Endothelial cell (in vitro differentiated cells): ENCODE measurements at regions not wholly inside any gene's neighbourhood (a gene's known extent, or its start where the extent isn't known, plus 50 kb on each side); places are given as distances from the start of the nearest gene placed in this dataset.

Experiments
- DNase-seq: peaks from one replicate; pipeline ENCODE4 v3.0.0; 2021; ENCODE audit warnings: low spot score
- H3K27ac Mint-ChIP-seq: one replicate; pipeline ENCODE4 v1.8.0; 2021; ENCODE audit warnings: mixed read lengths, inconsistent platforms; ENCODE audit not compliant: unreplicated experiment
- H3K27me3 Mint-ChIP-seq: one replicate; pipeline ENCODE4 v1.8.0; 2021; ENCODE audit warnings: mild to moderate bottlenecking, moderate library complexity, mixed read lengths, inconsistent platforms; ENCODE audit not compliant: unreplicated experiment
- H3K36me3 Mint-ChIP-seq: one replicate; pipeline ENCODE4 v1.8.0; 2021; ENCODE audit warnings: mild to moderate bottlenecking, low read depth, mixed read lengths, inconsistent platforms; ENCODE audit not compliant: unreplicated experiment
- H3K4me1 Mint-ChIP-seq: one replicate; pipeline ENCODE4 v1.8.0; 2021; ENCODE audit warnings: mild to moderate bottlenecking, mixed read lengths, inconsistent platforms; ENCODE audit not compliant: unreplicated experiment
- H3K4me3 Mint-ChIP-seq: one replicate; pipeline ENCODE4 v1.8.0; 2021; ENCODE audit warnings: mild to moderate bottlenecking, mixed read lengths, inconsistent platforms; ENCODE audit not compliant: unreplicated experiment
- H3K9me3 Mint-ChIP-seq: one replicate; pipeline ENCODE4 v1.8.0; 2021; ENCODE audit warnings: mixed read lengths, inconsistent platforms; ENCODE audit not compliant: unreplicated experiment
- TF ChIP-seq, protein P1 (sequence below): fragments of 200-600 bp; sonication (generic); IDR thresholded peaks from one replicate; pipeline ENCODE4 v1.5.0; 2021; ENCODE audit warnings: antibody characterized with exemption; ENCODE audit not compliant: unreplicated experiment

GRCh38 chr3:190984502-190985244, 122.2 kb upstream of the GMNC start:
- DNase-seq, result no peak
- Mint-ChIP-seq H3K27me3 (peaks cover 2% of the 10 kb centered on the region), H3K27ac (no peak overlapping the region), H3K4me1 (no peaks in the 10 kb centered on the region), H3K4me3 (no peak overlapping the region), H3K36me3 (no peaks in the 10 kb centered on the region), H3K9me3 (peaks cover 10% of the 10 kb centered on the region)
- TF ChIP-seq, protein P1, sequence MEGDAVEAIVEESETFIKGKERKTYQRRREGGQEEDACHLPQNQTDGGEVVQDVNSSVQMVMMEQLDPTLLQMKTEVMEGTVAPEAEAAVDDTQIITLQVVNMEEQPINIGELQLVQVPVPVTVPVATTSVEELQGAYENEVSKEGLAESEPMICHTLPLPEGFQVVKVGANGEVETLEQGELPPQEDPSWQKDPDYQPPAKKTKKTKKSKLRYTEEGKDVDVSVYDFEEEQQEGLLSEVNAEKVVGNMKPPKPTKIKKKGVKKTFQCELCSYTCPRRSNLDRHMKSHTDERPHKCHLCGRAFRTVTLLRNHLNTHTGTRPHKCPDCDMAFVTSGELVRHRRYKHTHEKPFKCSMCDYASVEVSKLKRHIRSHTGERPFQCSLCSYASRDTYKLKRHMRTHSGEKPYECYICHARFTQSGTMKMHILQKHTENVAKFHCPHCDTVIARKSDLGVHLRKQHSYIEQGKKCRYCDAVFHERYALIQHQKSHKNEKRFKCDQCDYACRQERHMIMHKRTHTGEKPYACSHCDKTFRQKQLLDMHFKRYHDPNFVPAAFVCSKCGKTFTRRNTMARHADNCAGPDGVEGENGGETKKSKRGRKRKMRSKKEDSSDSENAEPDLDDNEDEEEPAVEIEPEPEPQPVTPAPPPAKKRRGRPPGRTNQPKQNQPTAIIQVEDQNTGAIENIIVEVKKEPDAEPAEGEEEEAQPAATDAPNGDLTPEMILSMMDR, result no peak

DNA sequence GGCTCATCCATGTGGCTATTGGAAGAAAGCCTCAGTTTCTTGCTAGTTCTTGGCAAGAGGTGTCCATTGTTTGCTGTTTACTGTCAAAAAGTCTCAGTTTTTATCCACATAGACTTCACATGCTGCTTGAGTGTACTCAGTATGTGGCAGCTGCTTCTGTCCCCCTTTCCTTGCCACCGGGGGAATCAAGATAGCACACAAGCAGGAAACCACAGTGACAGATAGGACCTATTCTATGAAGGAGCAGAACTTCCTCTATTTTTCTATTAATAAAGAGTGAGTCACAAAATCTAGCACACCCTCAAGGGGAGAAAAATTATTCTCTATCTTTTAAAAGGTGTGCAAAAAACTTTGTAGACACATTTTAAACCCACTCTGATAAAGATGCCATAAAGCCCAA, 121.4 kb upstream of the GMNC start:
- TF ChIP-seq, protein P1, result no peak
- Mint-ChIP-seq H3K27ac (no peak overlapping the region), H3K36me3 (no peaks in the 10 kb centered on the region), H3K4me3 (no peak overlapping the region), H3K4me1 (no peaks in the 10 kb centered on the region), H3K9me3 (peaks cover 10% of the 10 kb centered on the region), H3K27me3 (peaks cover 2% of the 10 kb centered on the region)
- DNase-seq, result no peak

DNA sequence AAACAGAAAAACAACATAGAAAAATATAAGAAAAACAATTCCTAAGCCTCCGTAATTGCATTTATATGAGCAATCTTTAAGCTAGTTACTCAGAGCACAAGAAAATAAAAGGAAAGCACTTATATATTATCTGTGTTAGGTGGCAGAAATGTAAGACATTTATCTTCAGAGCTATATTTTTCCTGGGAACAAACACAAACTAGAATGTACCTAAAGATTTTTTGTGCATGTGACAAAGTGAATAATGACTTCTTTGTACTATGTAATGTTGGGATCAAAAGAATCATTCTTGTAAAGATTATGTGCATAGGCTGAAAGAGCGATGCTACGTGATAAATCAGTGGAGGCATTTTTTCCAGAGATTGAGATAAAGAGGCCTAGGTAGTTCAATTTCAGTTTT, 111.3 kb upstream of the GMNC start:
- Mint-ChIP-seq H3K4me3 (no peak overlapping the region), H3K4me1 (no peaks in the 10 kb centered on the region), H3K27me3 (no peaks in the 10 kb centered on the region), H3K36me3 (no peaks in the 10 kb centered on the region), H3K9me3 (no peaks in the 10 kb centered on the region), H3K27ac (no peak overlapping the region)
- TF ChIP-seq, protein P1, result no peak
- no peak for DNase-seq

- H3K36me3 Mint-ChIP-seq, result no peaks in the 10 kb centered on the region
- DNase-seq, result no peak
- TF ChIP-seq, protein P1, result no peak
- no peaks in the 10 kb centered on the region for H3K9me3 Mint-ChIP-seq
- H3K4me1 Mint-ChIP-seq, result no peaks in the 10 kb centered on the region
- no peak overlapping the region for H3K27ac Mint-ChIP-seq
- no peaks in the 10 kb centered on the region for H3K27me3 Mint-ChIP-seq
- no peak overlapping the region for H3K4me3 Mint-ChIP-seq
These were observed 110.4 kb upstream of the GMNC start for GRCh38 chr3:190972840-190973270.

DNA sequence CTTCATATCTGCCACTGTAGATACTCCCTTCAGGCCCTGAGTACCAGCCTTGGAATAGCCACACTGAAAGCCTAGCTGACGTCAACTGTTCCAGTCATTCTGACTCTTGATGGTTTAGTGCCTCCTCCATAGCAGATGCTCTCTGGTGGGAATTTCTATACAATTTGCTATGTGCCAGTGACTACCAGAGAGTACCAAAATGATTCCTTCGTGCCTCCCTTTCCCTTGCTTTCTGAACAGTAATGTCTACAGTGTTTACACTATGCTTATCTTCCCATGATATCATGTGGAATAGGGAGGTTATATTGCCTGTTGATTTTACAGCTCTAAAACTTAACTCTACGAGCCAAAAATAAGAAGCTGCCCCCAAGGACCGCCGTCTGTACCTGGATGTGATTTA, 109.7 kb upstream of the GMNC start:
- H3K4me3 Mint-ChIP-seq, result no peak overlapping the region
- H3K36me3 Mint-ChIP-seq, result no peaks in the 10 kb centered on the region
- TF ChIP-seq, protein P1, result no peak
- H3K27ac Mint-ChIP-seq, result no peak overlapping the region
- no peaks in the 10 kb centered on the region for H3K27me3 Mint-ChIP-seq
- no peaks in the 10 kb centered on the region for H3K9me3 Mint-ChIP-seq
- no peaks in the 10 kb centered on the region for H3K4me1 Mint-ChIP-seq
- DNase-seq, result no peak
